Ammon's horn (tissue), 1 donor: ENCODE measurements at regions not wholly inside any gene's neighbourhood (a gene's known extent, or its start where the extent isn't known, plus 50 kb on each side); places are given as distances from the start of the nearest gene placed in this dataset.
A peak's percentile ranks its signal among the peaks of the same experiment; 100 is the strongest.

Source experiments
- DNase-seq: peaks from one replicate; pipeline ENCODE4 v3.0.0-alpha.2; 2016; ENCODE audit warnings: low spot score

GRCh38 chr10:131363416-131363815 lies 51.9 kb upstream of the TCERG1L start:
- DNase-seq, result no peak

- DNase-seq, result no peak
Observed at GRCh38 chr10:131371571-131371970, 60.0 kb upstream of the TCERG1L start.

- no peak for DNase-seq
Observed at GRCh38 chr10:131381576-131381975, 70.1 kb upstream of the TCERG1L start.

GRCh38 chr10:131385161-131385872 lies 73.8 kb upstream of the TCERG1L start:
- DNase-seq, result peak; percentile 16

GRCh38 chr10:131387018-131387529 lies 75.6 kb upstream of the TCERG1L start:
- DNase-seq, result no peak

GRCh38 chr10:131391936-131392335 lies 80.4 kb upstream of the TCERG1L start:
- DNase-seq, result no peak

- DNase-seq, result no peak
Observed at GRCh38 chr10:131396121-131397050, 84.9 kb upstream of the TCERG1L start.

GRCh38 chr10:131398166-131398565 lies 86.6 kb upstream of the TCERG1L start:
- no peak for DNase-seq

- no peak for DNase-seq
Observed at GRCh38 chr10:131399981-131400380, 88.5 kb upstream of the TCERG1L start.

GRCh38 chr10:131400513-131400912 lies 89.0 kb upstream of the TCERG1L start:
- no peak for DNase-seq

GRCh38 chr10:131402771-131403650 lies 91.5 kb upstream of the TCERG1L start:
- DNase-seq, result no peak

GRCh38 chr10:131403936-131404335 lies 92.4 kb upstream of the TCERG1L start:
- DNase-seq, result no peak

- no peak for DNase-seq
Observed at GRCh38 chr10:131404886-131405285, 93.4 kb upstream of the TCERG1L start.

- DNase-seq, result no peak
Observed at GRCh38 chr10:131406676-131407392, 95.3 kb upstream of the TCERG1L start.

- DNase-seq, result no peak
Observed at GRCh38 chr10:131418681-131419080, 107.2 kb upstream of the TCERG1L start.

- DNase-seq, result no peak
Observed at GRCh38 chr10:131419797-131420196, 108.3 kb upstream of the TCERG1L start.

- DNase-seq, result no peak
Observed at GRCh38 chr10:131420867-131421266, 109.3 kb upstream of the TCERG1L start.

- DNase-seq, result no peak
Observed at GRCh38 chr10:131421381-131421780, 109.9 kb upstream of the TCERG1L start.

- DNase-seq, result no peak
Observed at GRCh38 chr10:131422731-131423130, 111.2 kb upstream of the TCERG1L start.

GRCh38 chr10:131424053-131424452 lies 112.5 kb upstream of the TCERG1L start:
- no peak for DNase-seq

GRCh38 chr10:131424836-131425491 lies 113.4 kb upstream of the TCERG1L start:
- DNase-seq, result no peak
